ENCODE measurements at regions not wholly inside any gene's neighbourhood (a gene's known extent, or its start where the extent isn't known, plus 50 kb on each side); places are given as distances from the start of the nearest gene placed in this dataset.

DNA sequence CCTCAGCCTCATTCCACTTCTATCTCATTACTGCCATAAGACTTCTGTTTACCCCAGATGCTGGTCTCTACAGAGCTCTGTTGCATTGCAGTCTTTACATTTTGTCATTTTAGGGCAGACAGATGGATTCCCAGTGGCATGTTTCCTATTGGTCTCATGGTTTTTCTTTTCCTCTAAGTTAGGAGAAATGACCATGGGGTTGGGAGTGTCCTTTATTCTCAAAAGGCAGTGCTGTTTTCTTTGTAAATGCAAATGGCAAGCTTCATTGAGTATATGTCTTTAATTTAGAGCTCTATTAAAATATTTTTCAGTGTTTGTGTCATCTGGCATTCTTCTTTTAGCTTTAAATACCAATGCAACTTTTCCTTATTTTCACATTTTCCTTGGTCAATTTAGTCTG, 57.0 kb downstream of the MSTN start:
- Mint-ChIP-seq H3K9me3 (no peaks in the 10 kb centered on the region), H3K27ac (no peak overlapping the region), H3K4me1 (no peaks in the 10 kb centered on the region), H3K27me3 (ENCODE audit: insufficient read depth, low read depth, poor library complexity) (no peaks in the 10 kb centered on the region), H3K36me3 (ENCODE audit: low read depth) (no peaks in the 10 kb centered on the region), H3K4me3 (no peak overlapping the region)
- Histone ChIP-seq H3F3A (replicated peaks; ENCODE audit: low read depth) (no peaks in the 10 kb centered on the region), H3K4me1 (ENCODE audit: insufficient read depth) (no peaks in the 10 kb centered on the region), H3K4me2 (no peak overlapping the region), H2AFZ (no peak overlapping the region), H3K9me2 (ENCODE audit: insufficient read depth) (no peaks in the 10 kb centered on the region; the same call in 1 of the 2 replicates), H3K27ac (ENCODE audit: low read depth) (no peak overlapping the region), H3K27me3 (ENCODE audit: insufficient read depth) (no peaks in the 10 kb centered on the region), H3K36me3 (ENCODE audit: insufficient read depth) (no peaks in the 10 kb centered on the region), H4K20me1 (replicated peaks; ENCODE audit: insufficient read depth) (no peaks in the 10 kb centered on the region), H3K79me2 (replicated peaks; ENCODE audit: insufficient read depth) (no peaks in the 10 kb centered on the region), H3K4me3 (no peak overlapping the region)
- ATAC-seq: no peak
- DNase-seq (ENCODE audit: low spot score): no peak
- TF ChIP-seq ZNF331 (CRISPR knock-in tag; IDR thresholded peaks at IDR 0.05; ENCODE audit: low read depth): no peak
- TF ChIP-seq EZH2 (IDR thresholded peaks at IDR 0.05; ENCODE audit: low read depth, unreplicated experiment): no peak
- no peak for TF ChIP-seq ZNF114 (CRISPR knock-in tag; IDR thresholded peaks at IDR 0.05)
- no peak for TF ChIP-seq STAT1 (IDR thresholded peaks at IDR 0.05; ENCODE audit: unreplicated experiment)
- no peak for TF ChIP-seq REST (IDR thresholded peaks at IDR 0.05; ENCODE audit: unreplicated experiment)
- TF ChIP-seq, protein P1, sequence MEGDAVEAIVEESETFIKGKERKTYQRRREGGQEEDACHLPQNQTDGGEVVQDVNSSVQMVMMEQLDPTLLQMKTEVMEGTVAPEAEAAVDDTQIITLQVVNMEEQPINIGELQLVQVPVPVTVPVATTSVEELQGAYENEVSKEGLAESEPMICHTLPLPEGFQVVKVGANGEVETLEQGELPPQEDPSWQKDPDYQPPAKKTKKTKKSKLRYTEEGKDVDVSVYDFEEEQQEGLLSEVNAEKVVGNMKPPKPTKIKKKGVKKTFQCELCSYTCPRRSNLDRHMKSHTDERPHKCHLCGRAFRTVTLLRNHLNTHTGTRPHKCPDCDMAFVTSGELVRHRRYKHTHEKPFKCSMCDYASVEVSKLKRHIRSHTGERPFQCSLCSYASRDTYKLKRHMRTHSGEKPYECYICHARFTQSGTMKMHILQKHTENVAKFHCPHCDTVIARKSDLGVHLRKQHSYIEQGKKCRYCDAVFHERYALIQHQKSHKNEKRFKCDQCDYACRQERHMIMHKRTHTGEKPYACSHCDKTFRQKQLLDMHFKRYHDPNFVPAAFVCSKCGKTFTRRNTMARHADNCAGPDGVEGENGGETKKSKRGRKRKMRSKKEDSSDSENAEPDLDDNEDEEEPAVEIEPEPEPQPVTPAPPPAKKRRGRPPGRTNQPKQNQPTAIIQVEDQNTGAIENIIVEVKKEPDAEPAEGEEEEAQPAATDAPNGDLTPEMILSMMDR (conservative IDR thresholded peaks at IDR 0.05; ENCODE audit: low read depth in 2 of 2): no peak
- no peak for TF ChIP-seq NANOG (IDR thresholded peaks at IDR 0.05; ENCODE audit: borderline replicate concordance)
- no peak for TF ChIP-seq CREB1 (CRISPR knock-in tag; IDR thresholded peaks at IDR 0.05; ENCODE audit: low read depth)
- TF ChIP-seq EZH2phosphoT487 (IDR thresholded peaks at IDR 0.05; ENCODE audit: unreplicated experiment): no peak
- no peak for TF ChIP-seq POLR2AphosphoS5 (IDR thresholded peaks at IDR 0.05; ENCODE audit: low read depth)
- TF ChIP-seq JUNB (IDR thresholded peaks at IDR 0.05; ENCODE audit: unreplicated experiment): no peak
- TF ChIP-seq, protein P2, sequence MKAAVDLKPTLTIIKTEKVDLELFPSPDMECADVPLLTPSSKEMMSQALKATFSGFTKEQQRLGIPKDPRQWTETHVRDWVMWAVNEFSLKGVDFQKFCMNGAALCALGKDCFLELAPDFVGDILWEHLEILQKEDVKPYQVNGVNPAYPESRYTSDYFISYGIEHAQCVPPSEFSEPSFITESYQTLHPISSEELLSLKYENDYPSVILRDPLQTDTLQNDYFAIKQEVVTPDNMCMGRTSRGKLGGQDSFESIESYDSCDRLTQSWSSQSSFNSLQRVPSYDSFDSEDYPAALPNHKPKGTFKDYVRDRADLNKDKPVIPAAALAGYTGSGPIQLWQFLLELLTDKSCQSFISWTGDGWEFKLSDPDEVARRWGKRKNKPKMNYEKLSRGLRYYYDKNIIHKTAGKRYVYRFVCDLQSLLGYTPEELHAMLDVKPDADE (IDR thresholded peaks at IDR 0.05): no peak
